ENCODE measurements at regions not wholly inside any gene's neighbourhood (a gene's known extent, or its start where the extent isn't known, plus 50 kb on each side); places are given as distances from the start of the nearest gene placed in this dataset.

DNA sequence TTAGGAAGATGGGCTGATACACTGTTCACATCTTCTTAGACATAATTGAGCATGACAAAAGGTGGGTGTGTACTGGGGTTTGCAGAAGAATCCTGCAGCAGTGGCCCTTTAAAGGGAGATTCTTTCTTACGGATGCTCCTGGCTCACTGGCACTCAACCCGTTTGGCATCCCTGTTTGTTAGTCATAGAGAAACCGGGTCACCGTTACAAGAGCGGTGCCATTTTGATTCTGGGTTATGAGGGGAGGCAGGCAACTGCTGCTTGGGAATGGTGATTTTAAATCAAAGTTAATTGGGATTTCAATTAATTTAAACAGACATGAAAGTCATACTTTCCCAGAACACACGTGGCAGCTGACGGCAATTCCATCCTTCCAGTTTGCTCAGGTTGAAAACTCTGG lies 245.8 kb downstream of the AACS start:
- peaks cover 1 to 2% of the 10 kb centered on the region in 2 donors for H3K9me3 Mint-ChIP-seq
- DNase-seq: no peak
- ATAC-seq (replicated peaks in 1 of 2): no peak
- H3K4me1 Mint-ChIP-seq (ENCODE audit: low read depth): no peaks in the 10 kb centered on the region
- H3K27me3 Mint-ChIP-seq (ENCODE audit: low read depth): no peaks in the 10 kb centered on the region
- no peaks in the 10 kb centered on the region for H3K36me3 Mint-ChIP-seq (ENCODE audit: insufficient read depth in 2 of 2)
- H3K27ac Mint-ChIP-seq: no peak overlapping the region
- no peak overlapping the region for H3K4me3 Mint-ChIP-seq

DNA sequence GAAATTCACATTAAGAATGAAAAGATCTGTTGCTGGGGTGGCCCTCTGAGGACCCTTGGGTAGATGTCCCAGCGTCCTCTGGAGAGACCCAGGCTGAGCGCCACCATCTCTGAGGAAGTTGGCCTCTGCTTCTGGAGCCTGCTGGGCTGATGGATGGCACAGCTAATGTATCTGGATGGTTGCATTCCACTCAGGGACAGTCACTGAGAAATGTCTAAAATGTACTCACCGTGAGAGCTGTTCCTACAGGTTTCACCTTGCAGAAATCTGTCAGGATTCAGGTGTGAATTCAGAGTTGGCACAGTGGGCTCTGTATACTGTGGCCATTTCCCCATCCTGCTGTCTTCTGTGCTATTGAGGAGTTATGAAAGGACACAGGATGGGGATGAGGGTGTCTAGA lies 247.2 kb downstream of the AACS start:
- Mint-ChIP-seq H3K9me3 (peaks cover 0 to 1% of the 10 kb centered on the region in 2 donors), H3K27ac (no peak overlapping the region), H3K4me1 (ENCODE audit: low read depth) (no peaks in the 10 kb centered on the region), H3K4me3 (no peak overlapping the region), H3K27me3 (ENCODE audit: low read depth) (no peaks in the 10 kb centered on the region), H3K36me3 (ENCODE audit: insufficient read depth in 2 of 2) (no peaks in the 10 kb centered on the region)
- DNase-seq (no peak), ATAC-seq (replicated peaks in 1 of 2) (no peak)

DNA sequence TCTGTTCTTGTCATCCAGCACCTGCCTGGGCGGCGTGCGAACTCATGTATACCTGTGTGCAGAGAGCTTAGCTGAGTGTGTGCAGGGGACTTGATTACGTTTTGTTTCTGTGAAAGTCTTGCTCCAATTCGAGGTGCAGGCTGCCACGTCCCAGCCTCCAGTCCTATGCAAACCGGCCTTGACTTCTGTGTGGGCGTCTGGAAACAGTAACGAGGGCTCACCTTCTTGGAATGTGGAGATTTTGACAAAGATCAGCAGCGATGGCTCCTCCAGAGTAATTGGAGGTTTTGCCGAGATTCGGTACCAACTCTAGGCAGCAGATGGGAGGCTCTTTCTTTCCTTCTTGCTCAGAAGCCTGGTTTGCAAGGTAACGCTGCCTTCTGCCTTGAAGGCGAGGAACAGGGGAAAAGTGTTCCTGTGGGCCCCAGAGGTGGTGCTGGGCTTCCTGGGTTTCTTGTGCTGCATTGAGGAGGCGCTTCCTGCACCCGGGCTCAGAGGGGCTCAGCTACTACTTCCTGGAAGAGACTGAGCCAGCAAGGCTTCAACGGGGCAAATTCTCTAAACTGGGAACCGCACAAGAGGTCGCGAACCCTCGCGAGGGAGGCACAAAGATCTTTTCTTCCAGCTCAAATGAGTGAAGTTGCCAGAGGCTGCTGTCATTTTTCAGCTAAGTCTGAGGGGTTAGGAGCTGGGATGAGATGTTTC lies 249.0 kb downstream of the AACS start:
- H3K36me3 Mint-ChIP-seq (ENCODE audit: insufficient read depth in 2 of 2): no peaks in the 10 kb centered on the region
- no peaks in the 10 kb centered on the region for H3K9me3 Mint-ChIP-seq
- H3K4me3 Mint-ChIP-seq: no peak overlapping the region
- H3K4me1 Mint-ChIP-seq (ENCODE audit: low read depth): no peaks in the 10 kb centered on the region
- no peak overlapping the region for H3K27ac Mint-ChIP-seq
- DNase-seq (no peak), ATAC-seq (replicated peaks in 1 of 2) (no peak)
- H3K27me3 Mint-ChIP-seq (ENCODE audit: low read depth): no peaks in the 10 kb centered on the region

DNA sequence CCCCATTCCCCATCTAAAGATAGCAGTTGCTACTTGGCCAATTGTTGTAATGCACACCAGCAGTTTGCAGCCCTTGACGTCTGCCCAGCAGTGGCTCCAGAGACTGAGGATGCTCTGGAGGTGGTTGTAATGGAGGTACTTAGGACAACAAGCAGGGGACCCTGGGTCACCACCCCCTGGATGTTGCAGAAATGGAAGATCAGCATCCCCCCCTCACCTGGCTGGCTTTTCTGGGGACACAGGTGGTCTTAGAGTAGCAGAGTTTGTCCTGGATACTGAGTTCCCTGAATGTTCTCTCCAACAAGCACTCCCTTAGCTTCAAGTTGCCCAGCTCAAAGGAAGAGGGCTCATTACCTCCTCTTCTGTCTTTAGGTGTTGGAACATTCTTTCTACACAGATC lies 250.5 kb downstream of the AACS start:
- no peak overlapping the region for H3K4me3 Mint-ChIP-seq

DNA sequence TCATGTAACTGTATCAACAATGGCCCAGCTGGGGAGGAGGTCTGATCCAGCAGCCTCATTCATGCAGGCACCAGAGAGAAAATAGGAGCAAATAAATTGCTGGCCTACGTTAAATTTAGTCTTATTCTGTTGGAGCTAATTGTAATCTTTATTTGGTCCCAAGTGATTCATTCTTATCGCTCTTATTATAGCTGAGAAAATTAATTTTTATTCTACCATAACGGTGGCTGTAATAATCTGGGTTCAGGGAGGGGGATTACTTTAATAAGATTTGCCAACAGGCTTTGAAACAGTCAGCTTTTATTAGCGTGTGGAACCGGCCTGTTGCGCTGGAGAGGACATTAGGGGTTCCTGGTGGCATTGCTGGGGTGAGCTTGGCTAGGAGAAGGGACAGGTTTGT lies 254.9 kb downstream of the AACS start:
- Mint-ChIP-seq H3K36me3 (ENCODE audit: insufficient read depth in 2 of 2) (no peaks in the 10 kb centered on the region), H3K27me3 (ENCODE audit: low read depth) (no peaks in the 10 kb centered on the region), H3K27ac (no peak overlapping the region), H3K4me1 (ENCODE audit: low read depth) (no peaks in the 10 kb centered on the region), H3K4me3 (no peak overlapping the region), H3K9me3 (no peaks in the 10 kb centered on the region)
- DNase-seq (no peak), ATAC-seq (replicated peaks in 1 of 2) (no peak)

More for the DNA sequence above, 250.5 kb downstream of the AACS start:
- H3K9me3 Mint-ChIP-seq: no peaks in the 10 kb centered on the region
- H3K27me3 Mint-ChIP-seq (ENCODE audit: low read depth): no peaks in the 10 kb centered on the region
- DNase-seq (no peak), ATAC-seq (replicated peaks in 1 of 2) (no peak)
- H3K36me3 Mint-ChIP-seq (ENCODE audit: insufficient read depth in 2 of 2): no peaks in the 10 kb centered on the region
- H3K4me1 Mint-ChIP-seq (ENCODE audit: low read depth): no peaks in the 10 kb centered on the region
- H3K27ac Mint-ChIP-seq: no peak overlapping the region

DNA sequence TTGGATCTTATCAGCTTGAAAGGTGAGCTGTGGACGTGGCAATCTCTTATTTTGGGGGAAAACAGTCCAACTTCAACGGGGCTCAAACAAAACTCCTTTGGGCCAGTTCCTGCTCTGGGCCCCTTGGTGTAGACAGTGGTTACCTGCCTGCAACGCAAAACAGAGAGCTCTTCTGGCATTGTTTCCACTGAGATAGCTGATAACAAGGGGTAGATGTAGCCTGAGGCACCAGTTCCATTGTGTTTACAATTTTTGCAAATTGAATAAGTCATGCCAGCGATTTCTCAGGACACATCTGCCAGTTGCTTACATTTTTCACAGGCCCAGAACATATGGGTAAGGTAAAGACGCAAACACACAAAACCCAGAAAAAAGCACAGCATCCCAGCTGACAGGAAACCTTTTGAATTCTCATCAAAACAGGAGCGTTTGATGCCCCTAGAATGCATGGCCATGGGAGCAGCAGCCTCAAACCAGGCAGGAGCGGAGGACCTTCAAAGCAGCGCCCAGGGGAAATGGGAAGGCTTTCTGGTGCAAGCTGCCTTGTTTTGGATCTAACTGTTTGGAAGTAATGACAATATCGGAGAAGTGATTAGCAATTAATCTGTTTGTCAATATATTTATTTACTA lies 259.7 kb downstream of the AACS start:
- Mint-ChIP-seq H3K9me3 (no peaks in the 10 kb centered on the region), H3K27ac (no peak overlapping the region), H3K36me3 (ENCODE audit: insufficient read depth in 2 of 2) (no peaks in the 10 kb centered on the region), H3K27me3 (ENCODE audit: low read depth) (peaks cover 8% of the 10 kb centered on the region), H3K4me1 (ENCODE audit: low read depth) (no peaks in the 10 kb centered on the region), H3K4me3 (no peak overlapping the region)
- ATAC-seq (replicated peaks in 1 of 2): no peak
- DNase-seq: no peak

DNA sequence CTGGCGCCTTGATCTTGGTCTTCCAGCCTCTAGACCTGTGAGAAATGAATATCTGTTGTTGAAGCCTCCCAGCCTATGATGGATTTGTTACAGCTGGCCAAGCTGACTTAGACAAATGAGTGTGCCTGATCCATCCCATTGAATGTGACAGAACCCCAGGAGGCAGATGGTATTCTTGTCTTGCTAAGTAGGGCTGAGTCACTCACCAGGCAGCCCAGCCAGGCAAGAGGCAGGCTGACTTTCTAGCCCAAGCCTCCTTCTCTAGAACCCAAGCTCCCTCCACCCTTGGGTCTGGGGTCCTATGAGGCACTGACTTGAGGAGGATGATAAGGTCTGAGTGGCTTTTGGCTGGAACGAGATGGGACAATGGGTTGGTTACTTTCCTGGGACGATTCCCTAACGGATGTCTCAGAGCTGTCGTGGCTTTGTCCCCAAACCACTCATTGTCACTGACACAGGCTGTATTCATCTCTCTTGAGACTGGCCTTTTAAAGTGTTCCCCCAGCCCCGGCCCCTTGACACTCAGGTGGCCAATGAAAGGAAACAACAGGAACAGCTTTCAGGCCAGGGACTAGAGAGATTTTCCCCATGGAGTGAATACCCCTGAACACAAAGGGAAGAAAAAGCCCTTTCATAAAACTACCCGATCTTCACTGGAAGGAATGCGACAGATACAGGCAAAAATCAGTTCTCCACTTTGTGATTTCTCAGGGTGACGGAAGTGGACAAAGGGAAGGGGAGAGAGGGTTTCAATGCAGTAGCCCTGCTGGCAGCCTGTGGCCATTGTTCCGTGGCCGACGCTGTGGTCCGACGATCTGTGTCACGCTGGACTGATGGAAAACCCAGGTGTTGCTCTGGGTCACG lies 264.2 kb downstream of the AACS start:
- peaks cover 23% of the 10 kb centered on the region for H3K27me3 Mint-ChIP-seq (ENCODE audit: low read depth)
- DNase-seq (no peak), ATAC-seq (replicated peaks in 1 of 2) (no peak)
- no peak overlapping the region for H3K4me3 Mint-ChIP-seq
- no peaks in the 10 kb centered on the region for H3K36me3 Mint-ChIP-seq (ENCODE audit: insufficient read depth in 2 of 2)
- no peaks in the 10 kb centered on the region for H3K4me1 Mint-ChIP-seq (ENCODE audit: low read depth)
- H3K27ac Mint-ChIP-seq: no peak overlapping the region
- no peaks in the 10 kb centered on the region for H3K9me3 Mint-ChIP-seq

DNA sequence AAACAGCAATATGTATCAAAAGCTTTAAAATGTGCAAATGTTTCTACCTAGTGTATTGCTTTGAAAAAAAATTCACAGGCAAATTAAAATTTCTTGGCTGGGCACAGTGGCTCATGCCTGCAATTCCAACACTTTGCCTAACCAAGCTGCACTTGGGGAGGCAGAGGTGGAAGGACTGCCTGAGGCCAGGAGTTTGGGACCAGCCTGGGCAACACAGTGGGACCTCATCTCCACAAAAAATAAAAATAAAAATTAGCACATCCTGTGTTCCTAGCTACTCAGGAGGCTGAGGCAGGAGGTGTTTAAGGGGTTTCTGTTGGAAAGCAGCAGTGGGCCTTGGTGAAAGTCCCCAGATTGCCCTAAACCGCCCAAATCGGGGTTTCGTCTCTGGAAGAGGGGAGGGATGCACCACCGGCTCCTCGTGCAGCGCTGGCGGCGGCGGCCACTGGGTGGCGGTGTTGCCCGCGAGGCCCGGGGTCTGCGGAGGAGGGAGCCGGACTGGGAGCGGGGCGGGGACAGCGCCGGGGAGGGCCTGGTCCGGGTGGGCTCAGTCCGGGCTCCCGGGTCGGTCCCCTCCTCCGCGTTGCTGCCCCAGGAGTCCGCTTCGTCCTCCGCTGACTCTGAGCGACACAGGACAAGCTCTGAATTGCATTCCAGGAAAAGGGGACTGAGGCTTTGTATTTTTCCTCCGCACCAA lies 265.6 kb downstream of the AACS start:
- Mint-ChIP-seq H3K27me3 (ENCODE audit: low read depth) (peaks cover 23% of the 10 kb centered on the region), H3K36me3 (ENCODE audit: insufficient read depth in 2 of 2) (no peaks in the 10 kb centered on the region), H3K27ac (no peak overlapping the region), H3K9me3 (no peaks in the 10 kb centered on the region), H3K4me1 (ENCODE audit: low read depth) (no peaks in the 10 kb centered on the region), H3K4me3 (no peak overlapping the region)
- ATAC-seq (replicated peaks in 1 of 2) (peak; percentile 64 to 68), DNase-seq (peak; percentile 59 to 78)

DNA sequence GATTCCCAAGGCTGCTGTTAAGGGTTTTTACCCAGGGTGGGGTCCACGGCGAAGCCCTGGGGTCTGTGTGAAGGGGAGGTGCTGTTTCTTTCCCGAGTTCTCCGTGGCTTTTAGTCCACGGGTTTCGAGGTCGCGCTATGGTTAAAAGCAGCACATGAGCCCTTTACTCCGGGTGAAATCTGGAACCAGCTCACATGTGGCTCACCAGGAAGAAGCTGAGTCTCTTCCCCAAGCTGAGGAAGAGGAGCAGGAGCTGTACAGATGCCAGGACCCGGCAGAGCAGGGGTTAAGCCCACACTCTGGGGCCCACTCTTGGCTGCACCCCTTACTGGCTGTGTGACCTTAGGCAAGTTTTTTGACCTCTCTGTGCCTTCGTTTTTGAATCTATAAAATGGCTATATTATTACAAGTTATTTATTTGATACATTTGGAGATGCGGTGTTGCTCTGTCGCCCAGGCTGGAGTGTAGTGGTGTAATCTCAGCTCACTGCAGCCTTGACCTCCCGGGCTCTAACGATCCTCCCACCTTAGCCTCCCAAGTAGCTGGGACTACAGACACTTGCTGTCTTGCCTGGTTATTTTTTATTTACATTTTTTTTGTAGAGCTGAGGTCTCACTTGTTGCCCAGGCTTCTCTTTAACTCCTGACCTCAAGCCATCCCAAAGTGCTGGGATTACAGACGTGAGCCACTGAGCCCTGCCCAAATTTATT lies 266.3 kb downstream of the AACS start:
- ATAC-seq (replicated peaks in 1 of 2) (no peak), DNase-seq (no peak)
- no peaks in the 10 kb centered on the region for H3K4me1 Mint-ChIP-seq (ENCODE audit: low read depth)
- no peaks in the 10 kb centered on the region for H3K9me3 Mint-ChIP-seq
- H3K36me3 Mint-ChIP-seq (ENCODE audit: insufficient read depth in 2 of 2): no peaks in the 10 kb centered on the region
- no peak overlapping the region for H3K27ac Mint-ChIP-seq
- H3K4me3 Mint-ChIP-seq: no peak overlapping the region
- H3K27me3 Mint-ChIP-seq (ENCODE audit: low read depth): peaks cover 23% of the 10 kb centered on the region

DNA sequence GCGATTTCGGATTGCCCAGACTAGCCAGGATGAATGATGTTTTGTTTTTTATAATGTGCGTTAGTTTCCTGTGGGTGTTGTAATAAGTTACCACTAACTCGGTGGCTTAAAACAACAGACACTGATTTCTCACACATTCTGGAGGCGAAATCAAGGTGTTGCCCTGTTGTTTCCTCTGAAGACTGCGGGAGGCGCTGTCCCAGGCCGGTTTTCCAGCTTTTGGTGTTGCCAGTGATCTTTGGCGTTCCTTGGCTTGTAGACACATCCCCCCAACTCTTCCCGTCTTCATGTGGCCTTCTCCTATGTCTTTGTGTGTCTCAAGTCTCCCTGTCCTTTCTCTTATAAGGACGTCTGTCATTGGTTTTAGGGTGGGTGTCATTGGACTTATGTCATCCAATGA lies 267.7 kb downstream of the AACS start:
- no peaks in the 10 kb centered on the region for H3K36me3 Mint-ChIP-seq (ENCODE audit: insufficient read depth in 2 of 2)
- no peaks in the 10 kb centered on the region for H3K4me1 Mint-ChIP-seq (ENCODE audit: low read depth)
- ATAC-seq (replicated peaks in 1 of 2) (no peak), DNase-seq (no peak)
- H3K27ac Mint-ChIP-seq: no peak overlapping the region
- H3K4me3 Mint-ChIP-seq: no peak overlapping the region
- no peaks in the 10 kb centered on the region for H3K9me3 Mint-ChIP-seq
- H3K27me3 Mint-ChIP-seq (ENCODE audit: low read depth): peaks cover 23% of the 10 kb centered on the region

DNA sequence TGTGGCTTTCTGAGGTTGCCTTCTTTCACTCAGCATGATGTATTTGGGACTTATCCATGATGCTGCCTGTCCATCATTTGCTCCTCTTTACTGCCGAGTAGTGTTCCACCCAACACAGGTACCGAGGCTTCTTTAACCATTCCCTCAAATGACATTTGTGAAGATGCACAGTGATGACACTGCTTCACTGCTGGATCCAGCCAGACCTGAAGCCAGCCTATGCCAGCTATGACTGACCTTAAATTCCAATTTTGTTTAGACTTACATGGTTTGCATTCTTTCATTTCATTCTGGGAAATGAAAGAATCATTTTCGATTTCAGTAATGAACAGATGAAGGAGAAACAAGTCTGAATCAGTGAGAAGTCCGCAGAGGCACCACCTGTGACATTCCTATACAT lies 271.0 kb downstream of the AACS start:
- no peak for ATAC-seq (replicated peaks in 1 of 2)
- no peak overlapping the region for H3K27ac Mint-ChIP-seq
- no peaks in the 10 kb centered on the region for H3K4me1 Mint-ChIP-seq (ENCODE audit: low read depth)
- no peaks in the 10 kb centered on the region for H3K36me3 Mint-ChIP-seq (ENCODE audit: insufficient read depth in 2 of 2)
- H3K4me3 Mint-ChIP-seq: no peak overlapping the region
- no peak for DNase-seq
- H3K9me3 Mint-ChIP-seq: no peaks in the 10 kb centered on the region
- H3K27me3 Mint-ChIP-seq (ENCODE audit: low read depth): peaks cover 15% of the 10 kb centered on the region

DNA sequence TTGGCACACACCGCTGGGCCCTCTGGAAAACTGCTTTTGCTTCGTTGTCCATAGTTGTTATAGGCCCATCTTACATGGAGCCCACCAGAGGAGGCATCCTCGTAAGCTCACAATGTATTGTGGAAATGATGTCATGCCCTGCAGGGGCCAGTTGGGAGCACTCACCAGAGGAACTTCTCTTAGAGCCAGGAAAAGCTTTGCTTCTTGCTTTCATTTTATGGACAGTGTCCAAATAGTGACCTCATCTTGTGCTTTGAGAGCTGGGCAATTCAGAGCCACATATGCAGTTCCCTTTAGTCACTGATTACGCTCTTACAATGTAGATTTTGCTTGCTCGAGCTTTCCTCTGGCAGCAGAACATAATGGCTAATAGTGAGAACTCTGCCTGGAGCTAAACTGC lies 275.6 kb downstream of the AACS start:
- H3K4me3 Mint-ChIP-seq: no peak overlapping the region
- peaks cover 21% of the 10 kb centered on the region for H3K27me3 Mint-ChIP-seq (ENCODE audit: low read depth)
- DNase-seq (no peak), ATAC-seq (replicated peaks in 1 of 2) (no peak)
- no peaks in the 10 kb centered on the region for H3K4me1 Mint-ChIP-seq (ENCODE audit: low read depth)
- H3K27ac Mint-ChIP-seq: no peak overlapping the region
- no peaks in the 10 kb centered on the region for H3K9me3 Mint-ChIP-seq
- no peaks in the 10 kb centered on the region for H3K36me3 Mint-ChIP-seq (ENCODE audit: insufficient read depth in 2 of 2)
